AG08396 (cell line): ENCODE measurements at regions not wholly inside any gene's neighbourhood (a gene's known extent, or its start where the extent isn't known, plus 50 kb on each side); places are given as distances from the start of the nearest gene placed in this dataset.

ENCODE experiments used
- DNase-seq: peaks from one replicate; pipeline ENCODE4 v3.0.0; 2012; ENCODE audit warnings: low spot score, mixed read lengths

GRCh38 chr3:25044762-25045710, 383.0 kb upstream of the RARB start:
- DNase-seq = no peak

- DNase-seq = no peak
These were observed 380.9 kb upstream of the RARB start for GRCh38 chr3:25046911-25047771.

GRCh38 chr3:25049304-25049703, 378.8 kb upstream of the RARB start:
- DNase-seq = no peak

- DNase-seq = no peak
These were observed 374.7 kb upstream of the RARB start for GRCh38 chr3:25053360-25053759.

GRCh38 chr3:25056036-25056755, 371.9 kb upstream of the RARB start:
- DNase-seq = no peak

GRCh38 chr3:25056803-25057351, 371.2 kb upstream of the RARB start:
- DNase-seq = no peak

- no peak for DNase-seq
These were observed 370.7 kb upstream of the RARB start for GRCh38 chr3:25057379-25057778.

- no peak for DNase-seq
These were observed 363.4 kb upstream of the RARB start for GRCh38 chr3:25064681-25065080.

GRCh38 chr3:25069970-25070369, 358.1 kb upstream of the RARB start:
- no peak for DNase-seq

GRCh38 chr3:25071846-25072245, 356.2 kb upstream of the RARB start:
- no peak for DNase-seq

GRCh38 chr3:25073423-25073822, 354.6 kb upstream of the RARB start:
- no peak for DNase-seq

GRCh38 chr3:25074149-25074548, 353.9 kb upstream of the RARB start:
- no peak for DNase-seq

GRCh38 chr3:25080461-25080860, 347.6 kb upstream of the RARB start:
- DNase-seq = no peak

- no peak for DNase-seq
These were observed 344.0 kb upstream of the RARB start for GRCh38 chr3:25084016-25084415.

- DNase-seq = no peak
These were observed 341.3 kb upstream of the RARB start for GRCh38 chr3:25086721-25087120.

GRCh38 chr3:25088284-25088683, 339.8 kb upstream of the RARB start:
- DNase-seq = no peak

GRCh38 chr3:25090698-25091453, 337.2 kb upstream of the RARB start:
- DNase-seq = no peak

GRCh38 chr3:25091934-25092333, 336.1 kb upstream of the RARB start:
- no peak for DNase-seq

GRCh38 chr3:25094932-25095685, 333.0 kb upstream of the RARB start:
- no peak for DNase-seq

- no peak for DNase-seq
These were observed 331.5 kb upstream of the RARB start for GRCh38 chr3:25096536-25096935.
